ENCODE measurements at regions not wholly inside any gene's neighbourhood (a gene's known extent, or its start where the extent isn't known, plus 50 kb on each side); places are given as distances from the start of the nearest gene placed in this dataset.

DNA sequence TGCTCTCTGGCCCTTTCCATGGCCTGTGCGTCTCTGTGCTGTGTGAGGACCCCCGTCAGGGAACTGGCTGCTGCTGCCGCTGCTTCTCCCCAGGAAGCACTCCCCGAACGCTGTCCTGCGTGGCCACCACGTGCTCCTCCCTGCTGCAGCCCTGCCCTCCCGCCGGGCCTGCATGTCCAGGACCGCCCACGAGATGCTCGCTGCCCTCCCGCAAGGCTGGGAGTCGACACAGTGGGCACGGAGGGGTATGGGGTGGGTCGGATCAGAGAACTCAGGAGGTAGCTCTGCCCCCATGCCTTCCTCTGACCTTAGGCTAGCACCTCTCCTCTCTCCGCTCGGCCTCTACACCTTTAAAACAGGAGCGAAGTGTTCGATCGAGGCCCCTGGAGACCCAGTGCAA is 171.9 kb upstream of the AJAP1 start:
- Histone ChIP-seq H4K20me1 (ENCODE audit: control insufficient read depth, insufficient read depth, low read depth, low read length) (no peaks in the 10 kb centered on the region), H3K27me3 (ENCODE audit: control insufficient read depth, low read length) (no peaks in the 10 kb centered on the region), H3K9me2 (replicated peaks; ENCODE audit: control insufficient read depth, low read length) (no peaks in the 10 kb centered on the region), H3F3A (ENCODE audit: control insufficient read depth, insufficient read depth) (no peaks in the 10 kb centered on the region), H3K4me3 (ENCODE audit: low read length) (no peak overlapping the region), H3K79me2 (ENCODE audit: control insufficient read depth, low read length) (no peaks in the 10 kb centered on the region), H3K36me3 (ENCODE audit: control insufficient read depth, low read length) (no peaks in the 10 kb centered on the region), H3K9me3 (ENCODE audit: control insufficient read depth, insufficient read depth, low read length) (no peaks in the 10 kb centered on the region), H3K4me2 (ENCODE audit: low read length) (no peak overlapping the region), H3K4me1 (ENCODE audit: control insufficient read depth, low read length) (peaks cover 13% of the 10 kb centered on the region), H3K27ac (ENCODE audit: low read depth, low read length) (no peak overlapping the region)
- TF ChIP-seq EZH2phosphoT487 (IDR thresholded peaks at IDR 0.05; ENCODE audit: borderline replicate concordance, low read length), result no peak
- TF ChIP-seq, protein P1, sequence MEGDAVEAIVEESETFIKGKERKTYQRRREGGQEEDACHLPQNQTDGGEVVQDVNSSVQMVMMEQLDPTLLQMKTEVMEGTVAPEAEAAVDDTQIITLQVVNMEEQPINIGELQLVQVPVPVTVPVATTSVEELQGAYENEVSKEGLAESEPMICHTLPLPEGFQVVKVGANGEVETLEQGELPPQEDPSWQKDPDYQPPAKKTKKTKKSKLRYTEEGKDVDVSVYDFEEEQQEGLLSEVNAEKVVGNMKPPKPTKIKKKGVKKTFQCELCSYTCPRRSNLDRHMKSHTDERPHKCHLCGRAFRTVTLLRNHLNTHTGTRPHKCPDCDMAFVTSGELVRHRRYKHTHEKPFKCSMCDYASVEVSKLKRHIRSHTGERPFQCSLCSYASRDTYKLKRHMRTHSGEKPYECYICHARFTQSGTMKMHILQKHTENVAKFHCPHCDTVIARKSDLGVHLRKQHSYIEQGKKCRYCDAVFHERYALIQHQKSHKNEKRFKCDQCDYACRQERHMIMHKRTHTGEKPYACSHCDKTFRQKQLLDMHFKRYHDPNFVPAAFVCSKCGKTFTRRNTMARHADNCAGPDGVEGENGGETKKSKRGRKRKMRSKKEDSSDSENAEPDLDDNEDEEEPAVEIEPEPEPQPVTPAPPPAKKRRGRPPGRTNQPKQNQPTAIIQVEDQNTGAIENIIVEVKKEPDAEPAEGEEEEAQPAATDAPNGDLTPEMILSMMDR (IDR thresholded peaks at IDR 0.05; ENCODE audit: low read depth, low read length, poor library complexity, severe bottlenecking), result no peak

GRCh38 chr1:4483021-4483625 is 171.3 kb upstream of the AJAP1 start:
- Histone ChIP-seq H4K20me1 (ENCODE audit: control insufficient read depth, insufficient read depth, low read depth, low read length) (no peaks in the 10 kb centered on the region), H3K27ac (ENCODE audit: low read depth, low read length) (no peak overlapping the region), H3K9me2 (replicated peaks; ENCODE audit: control insufficient read depth, low read length) (no peaks in the 10 kb centered on the region), H3K4me2 (ENCODE audit: low read length) (no peak overlapping the region), H3K4me1 (ENCODE audit: control insufficient read depth, low read length) (peaks cover 18% of the 10 kb centered on the region), H3K9me3 (ENCODE audit: control insufficient read depth, insufficient read depth, low read length) (no peaks in the 10 kb centered on the region), H3K79me2 (ENCODE audit: control insufficient read depth, low read length) (no peaks in the 10 kb centered on the region), H3K4me3 (ENCODE audit: low read length) (no peak overlapping the region), H3F3A (ENCODE audit: control insufficient read depth, insufficient read depth) (no peaks in the 10 kb centered on the region), H3K36me3 (ENCODE audit: control insufficient read depth, low read length) (no peaks in the 10 kb centered on the region), H3K27me3 (ENCODE audit: control insufficient read depth, low read length) (no peaks in the 10 kb centered on the region)
- TF ChIP-seq, protein P1 (IDR thresholded peaks at IDR 0.05; ENCODE audit: low read depth, low read length, poor library complexity, severe bottlenecking), result no peak
- no peak for TF ChIP-seq EZH2phosphoT487 (IDR thresholded peaks at IDR 0.05; ENCODE audit: borderline replicate concordance, low read length)

- no peaks in the 10 kb centered on the region for H3F3A ChIP-seq (ENCODE audit: control insufficient read depth, insufficient read depth)
- no peak overlapping the region for H3K27ac ChIP-seq (ENCODE audit: low read depth, low read length)
- H3K79me2 ChIP-seq (ENCODE audit: control insufficient read depth, low read length), result no peaks in the 10 kb centered on the region
- H3K4me3 ChIP-seq (ENCODE audit: low read length), result no peak overlapping the region
- peaks cover 40% of the 10 kb centered on the region for H3K4me1 ChIP-seq (ENCODE audit: control insufficient read depth, low read length)
- no peaks in the 10 kb centered on the region for H4K20me1 ChIP-seq (ENCODE audit: control insufficient read depth, insufficient read depth, low read depth, low read length)
- no peaks in the 10 kb centered on the region for H3K9me3 ChIP-seq (ENCODE audit: control insufficient read depth, insufficient read depth, low read length)
- no peak overlapping the region for H3K4me2 ChIP-seq (ENCODE audit: low read length)
- H3K27me3 ChIP-seq (ENCODE audit: control insufficient read depth, low read length), result no peaks in the 10 kb centered on the region
- no peaks in the 10 kb centered on the region for H3K36me3 ChIP-seq (ENCODE audit: control insufficient read depth, low read length)
- TF ChIP-seq, protein P1 (IDR thresholded peaks at IDR 0.05; ENCODE audit: low read depth, low read length, poor library complexity, severe bottlenecking), result no peak
- TF ChIP-seq EZH2phosphoT487 (IDR thresholded peaks at IDR 0.05; ENCODE audit: borderline replicate concordance, low read length), result no peak
- H3K9me2 ChIP-seq (replicated peaks; ENCODE audit: control insufficient read depth, low read length), result no peaks in the 10 kb centered on the region
Observed at GRCh38 chr1:4485398-4485797, 169.0 kb upstream of the AJAP1 start.

Data from DOHH2 (cell line).